Transverse colon (tissue), 4 donors: ENCODE measurements at regions not wholly inside any gene's neighbourhood (a gene's known extent, or its start where the extent isn't known, plus 50 kb on each side); places are given as distances from the start of the nearest gene placed in this dataset.

ENCODE experiments used
- DNase-seq: peaks from one replicate; pipeline ENCODE4 v3.0.0-alpha.2; 2019
- H3K27ac ChIP-seq, 4 donors: fragments of 200-600 bp; sonication (generic); 2 replicates each; pipeline ENCODE4 v1.5.1; 2016 to 2018; ENCODE audit warnings: inconsistent platforms in 4 of 4
- H3K27me3 ChIP-seq: fragments of 200-600 bp; sonication (generic); 2 replicates; pipeline ENCODE4 v1.5.1; 2017; ENCODE audit warnings: inconsistent platforms
- H3K36me3 ChIP-seq, 4 donors: fragments of 200-600 bp; sonication (generic); 2 replicates each; pipeline ENCODE4 v1.5.1; 2017 to 2019; ENCODE audit warnings: inconsistent platforms in 4 of 4
- H3K4me1 ChIP-seq, 4 donors: fragments of 200-600 bp; sonication (generic); 2 replicates each; pipeline ENCODE4 v1.5.1; 2017 to 2020; ENCODE audit warnings: inconsistent platforms in 4 of 4
- H3K4me3 ChIP-seq, 4 donors: fragments of 200-600 bp; sonication (generic); 1 replicate in 1 of 4; 2 replicates in 3 of 4; pipeline versions ENCODE4 v1.5.1 to v1.6.1; 2017 to 2019; ENCODE audit warnings: inconsistent platforms in 4 of 4
- H3K9me3 ChIP-seq, 2 donors: fragments of 200-600 bp; sonication (generic); 2 replicates each; pipeline ENCODE4 v1.5.1; 2017 to 2019; ENCODE audit warnings: inconsistent platforms in 2 of 2
- EP300 ChIP-seq: sonication (generic); formaldehyde crosslinking; IDR thresholded peaks from one replicate; pipeline ENCODE4 v1.6.1; 2017; ENCODE audit warnings: antibody characterized with exemption, low read depth
- POLR2A ChIP-seq: fragments of 450-650 bp; IDR thresholded peaks from one replicate; pipeline ENCODE4 v1.6.1; 2016; ENCODE audit warnings: antibody characterized with exemption, mild to moderate bottlenecking, moderate library complexity
- POLR2AphosphoS5 ChIP-seq, 3 donors: sonication (generic); formaldehyde crosslinking; IDR thresholded peaks; one replicate each; pipeline ENCODE4 v1.6.1; 2016; ENCODE audit warnings: antibody characterized with exemption in 3 of 3
- WGBS, 2 donors: methylation state at CpG; one replicate each; pipeline ENCODE4 v1.1.5; 2018; ENCODE audit warnings: low coverage in 1 of 2; 5-methylcytosine and 5-hydroxymethylcytosine counted together
- in situ Hi-C, 4 donors: fragments of 200-750 bp; cut with MboI; loops; one replicate each; pipeline versions ENCODE4 v1.15.0 to v1.15.1; 2017; ENCODE audit warnings: low sequenced_read_pairs in 3 of 4, low pct_ligation_motif_present in 1 of 4, low pct_unique_long_range_greater_than_20kb in 1 of 4
- intact Hi-C: fragments of 100-400 bp; cut with DNase I; formaldehyde crosslinking; loops from one replicate; pipeline ENCODE4 v1.15.1; 2023; ENCODE audit warnings: low total_unique reads
- TF ChIP-seq, protein P1 (sequence below), 5 experiments: fragments of 200-600 bp in 3 of 5; fragments of 450-650 bp in 2 of 5; sonication (generic) in 3 of 5; IDR thresholded peaks; 1 replicate in 2 of 5; 2 replicates in 3 of 5; pipeline ENCODE4 v1.5.1; 2016 to 2017; ENCODE audit warnings: antibody characterized with exemption in 5 of 5, inconsistent platforms in 3 of 5, mild to moderate bottlenecking in 2 of 5, moderate library complexity in 1 of 5

DNA sequence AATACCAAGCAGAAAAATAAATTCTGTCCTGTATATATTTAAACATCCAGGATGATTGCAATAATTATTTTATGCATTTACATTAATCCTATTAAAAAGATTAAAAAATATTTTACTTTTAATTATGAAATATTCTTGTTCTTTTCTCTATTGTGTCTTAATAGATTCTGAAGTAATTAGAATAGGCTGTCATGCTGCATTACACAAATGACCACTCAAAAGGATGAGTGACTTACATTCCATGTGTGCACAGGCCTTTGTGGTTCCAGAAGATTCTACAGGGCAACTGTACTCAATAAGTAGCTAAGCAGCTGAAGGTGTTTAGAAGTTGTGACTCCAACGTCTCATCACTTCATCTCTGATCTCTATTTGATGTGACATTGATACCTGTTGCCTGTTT, 745.9 kb upstream of the CCDC179 start:
- TF ChIP-seq POLR2AphosphoS5 (IDR thresholded peaks at IDR 0.05) (no peak), POLR2A (no peak), EP300 (no peak)
- TF ChIP-seq, protein P1, sequence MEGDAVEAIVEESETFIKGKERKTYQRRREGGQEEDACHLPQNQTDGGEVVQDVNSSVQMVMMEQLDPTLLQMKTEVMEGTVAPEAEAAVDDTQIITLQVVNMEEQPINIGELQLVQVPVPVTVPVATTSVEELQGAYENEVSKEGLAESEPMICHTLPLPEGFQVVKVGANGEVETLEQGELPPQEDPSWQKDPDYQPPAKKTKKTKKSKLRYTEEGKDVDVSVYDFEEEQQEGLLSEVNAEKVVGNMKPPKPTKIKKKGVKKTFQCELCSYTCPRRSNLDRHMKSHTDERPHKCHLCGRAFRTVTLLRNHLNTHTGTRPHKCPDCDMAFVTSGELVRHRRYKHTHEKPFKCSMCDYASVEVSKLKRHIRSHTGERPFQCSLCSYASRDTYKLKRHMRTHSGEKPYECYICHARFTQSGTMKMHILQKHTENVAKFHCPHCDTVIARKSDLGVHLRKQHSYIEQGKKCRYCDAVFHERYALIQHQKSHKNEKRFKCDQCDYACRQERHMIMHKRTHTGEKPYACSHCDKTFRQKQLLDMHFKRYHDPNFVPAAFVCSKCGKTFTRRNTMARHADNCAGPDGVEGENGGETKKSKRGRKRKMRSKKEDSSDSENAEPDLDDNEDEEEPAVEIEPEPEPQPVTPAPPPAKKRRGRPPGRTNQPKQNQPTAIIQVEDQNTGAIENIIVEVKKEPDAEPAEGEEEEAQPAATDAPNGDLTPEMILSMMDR (IDR thresholded peaks at IDR 0.05): no peak
- Histone ChIP-seq H3K4me1 (no peaks in the 10 kb centered on the region), H3K4me3 (no peak overlapping the region), H3K27ac (no peak overlapping the region), H3K9me3 (no peaks in the 10 kb centered on the region), H3K27me3 (no peaks in the 10 kb centered on the region), H3K36me3 (no peaks in the 10 kb centered on the region)
- in situ Hi-C loops (no loop called here), intact Hi-C loops (no loop called here)
- WGBS, 2 donors: 62% methylated on average over 1 of the region's 1 CpG
- DNase-seq: no peak

DNA sequence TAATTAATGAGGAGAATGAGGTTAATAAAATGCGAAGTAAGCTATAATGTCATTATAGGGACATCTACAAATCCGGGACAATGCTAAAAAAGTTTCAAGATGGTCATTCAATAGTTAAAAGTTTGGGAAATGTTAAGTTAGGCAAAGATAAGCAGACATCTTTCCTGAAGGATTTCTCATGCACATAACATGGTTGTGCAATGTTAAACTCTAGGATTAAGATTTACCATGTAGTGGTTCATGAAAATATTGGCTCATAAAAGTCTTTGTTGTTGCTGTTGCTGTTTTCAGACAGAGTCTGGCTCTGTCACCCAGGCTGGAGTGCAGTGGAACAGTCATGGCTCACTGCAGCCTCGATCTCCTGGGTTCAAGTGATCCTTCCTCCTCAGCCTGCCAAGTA, 751.5 kb upstream of the CCDC179 start:
- WGBS, 2 donors: 72 to 75% methylated on average over 2 to 3 of the region's 3 CpGs
- no peaks in the 10 kb centered on the region for H3K27me3 ChIP-seq
- H3K4me1 ChIP-seq: no peaks in the 10 kb centered on the region
- in situ Hi-C loops: no loop called here
- H3K4me3 ChIP-seq: no peak overlapping the region
- H3K27ac ChIP-seq: no peak overlapping the region
- no peaks in the 10 kb centered on the region for H3K9me3 ChIP-seq
- intact Hi-C loops: no loop called here
- no peaks in the 10 kb centered on the region for H3K36me3 ChIP-seq
- TF ChIP-seq POLR2AphosphoS5 (IDR thresholded peaks at IDR 0.05): no peak
- TF ChIP-seq EP300: no peak
- TF ChIP-seq, protein P1 (IDR thresholded peaks at IDR 0.05): no peak
- no peak for TF ChIP-seq POLR2A
- DNase-seq: no peak

- Histone ChIP-seq H3K36me3 (no peaks in the 10 kb centered on the region), H3K27me3 (no peaks in the 10 kb centered on the region), H3K27ac (no peak overlapping the region), H3K4me1 (no peaks in the 10 kb centered on the region), H3K4me3 (no peak overlapping the region), H3K9me3 (no peaks in the 10 kb centered on the region)
- intact Hi-C loops (no loop called here), in situ Hi-C loops (no loop called here)
- TF ChIP-seq, protein P1 (IDR thresholded peaks at IDR 0.05): no peak
- TF ChIP-seq POLR2A: no peak
- no peak for TF ChIP-seq POLR2AphosphoS5 (IDR thresholded peaks at IDR 0.05)
- TF ChIP-seq EP300: no peak
- no peak for DNase-seq
These were observed 760.3 kb upstream of the CCDC179 start for GRCh38 chr11:23620617-23621016.

DNA sequence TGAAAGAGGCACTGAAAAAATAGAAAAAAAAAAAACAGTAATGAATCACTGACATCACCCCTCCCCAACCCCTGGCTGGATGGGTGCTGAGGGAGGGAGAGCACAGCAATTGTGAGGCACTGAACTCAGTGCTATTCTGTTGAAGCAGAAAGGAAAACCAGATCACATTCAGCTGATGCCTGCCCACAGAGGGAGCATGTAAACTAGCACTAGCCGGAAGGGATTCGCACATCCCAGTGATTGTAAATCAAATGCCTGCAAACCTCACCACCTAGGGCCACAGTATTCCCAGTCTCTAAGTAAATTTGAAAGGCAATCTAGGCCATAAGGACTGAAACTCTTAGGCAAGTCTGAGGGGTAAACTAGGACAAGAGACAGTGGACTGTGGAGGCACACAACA, 772.0 kb upstream of the CCDC179 start:
- Histone ChIP-seq H3K4me1 (no peaks in the 10 kb centered on the region), H3K27me3 (no peaks in the 10 kb centered on the region), H3K27ac (no peak overlapping the region), H3K9me3 (no peaks in the 10 kb centered on the region), H3K4me3 (no peak overlapping the region), H3K36me3 (no peaks in the 10 kb centered on the region)
- in situ Hi-C loops: no loop called here
- TF ChIP-seq, protein P1 (IDR thresholded peaks at IDR 0.05): no peak
- no peak for TF ChIP-seq POLR2AphosphoS5 (IDR thresholded peaks at IDR 0.05)
- TF ChIP-seq EP300: no peak
- no peak for TF ChIP-seq POLR2A
- intact Hi-C loops: no loop called here
- DNase-seq: no peak
- WGBS, 2 donors: 89% methylated on average over 2 of the region's 2 CpGs; no CpG with 5 or more reads in 1 of the 2 donors
